HG02870 (cell line): ENCODE measurements at regions not wholly inside any gene's neighbourhood (a gene's known extent, or its start where the extent isn't known, plus 50 kb on each side); places are given as distances from the start of the nearest gene placed in this dataset.
"Not testable (repeated sequence)": the region's sequence is repeated elsewhere in the genome, so short reads cannot be mapped to it uniquely, and the experiment has no call there.

Source experiments
- ATAC-seq: cut with Tn5 transposase; IDR thresholded peaks from one replicate; pipeline ENCODE4 v1.9.1; 2021; ENCODE audit warnings: mild to moderate bottlenecking, moderate library complexity; ENCODE audit not compliant: unreplicated experiment

GRCh38 chr4:38328989-38329729, 334.8 kb upstream of the KLF3 start:
- ATAC-seq: no peak

GRCh38 chr4:38330321-38330720, 333.7 kb upstream of the KLF3 start:
- ATAC-seq: no peak

GRCh38 chr4:38330936-38331335, 333.1 kb upstream of the KLF3 start:
- ATAC-seq: no peak

GRCh38 chr4:38332699-38333098, 331.3 kb upstream of the KLF3 start:
- ATAC-seq: no peak

- no peak for ATAC-seq
These were observed 330.8 kb upstream of the KLF3 start for GRCh38 chr4:38333219-38333618.

GRCh38 chr4:38334791-38335190, 329.2 kb upstream of the KLF3 start:
- no peak for ATAC-seq

- not testable (repeated sequence) for ATAC-seq
These were observed 325.1 kb upstream of the KLF3 start for GRCh38 chr4:38338939-38339338.

GRCh38 chr4:38343608-38344007, 320.4 kb upstream of the KLF3 start:
- no peak for ATAC-seq

- no peak for ATAC-seq
These were observed 319.1 kb upstream of the KLF3 start for GRCh38 chr4:38344929-38345328.

GRCh38 chr4:38347251-38347650, 316.7 kb upstream of the KLF3 start:
- no peak for ATAC-seq

GRCh38 chr4:38354421-38354820, 309.6 kb upstream of the KLF3 start:
- ATAC-seq: no peak

- ATAC-seq: no peak
These were observed 309.1 kb upstream of the KLF3 start for GRCh38 chr4:38354872-38355271.

- no peak for ATAC-seq
These were observed 307.3 kb upstream of the KLF3 start for GRCh38 chr4:38356686-38357085.

GRCh38 chr4:38357546-38357945, 306.5 kb upstream of the KLF3 start:
- ATAC-seq: no peak

- no peak for ATAC-seq
These were observed 304.9 kb upstream of the KLF3 start for GRCh38 chr4:38359113-38359512.

GRCh38 chr4:38360201-38360600, 303.8 kb upstream of the KLF3 start:
- ATAC-seq: no peak

- ATAC-seq: no peak
These were observed 299.5 kb upstream of the KLF3 start for GRCh38 chr4:38364383-38364963.

- no peak for ATAC-seq
These were observed 298.7 kb upstream of the KLF3 start for GRCh38 chr4:38365261-38365660.

- no peak for ATAC-seq
These were observed 298.2 kb upstream of the KLF3 start for GRCh38 chr4:38365748-38366310.

GRCh38 chr4:38366456-38366855, 297.5 kb upstream of the KLF3 start:
- no peak for ATAC-seq

- no peak for ATAC-seq
These were observed 297.0 kb upstream of the KLF3 start for GRCh38 chr4:38366997-38367396.

GRCh38 chr4:38367642-38368174, 296.3 kb upstream of the KLF3 start:
- ATAC-seq: no peak
